Heart left ventricle (tissue), 16 donors: ENCODE measurements at regions not wholly inside any gene's neighbourhood (a gene's known extent, or its start where the extent isn't known, plus 50 kb on each side); places are given as distances from the start of the nearest gene placed in this dataset.

Experiments
- ATAC-seq, 4 donors: fragments of 200-7000 bp; cut with Tn5 transposase; one replicate each; pipeline ENCODE4 v1.9.1; 2020 to 2022; ENCODE audit warnings: moderate library complexity in 4 of 4, mild to moderate bottlenecking in 3 of 4, moderate number of reproducible peaks in 1 of 4
- DNase-seq, 5 donors: peaks; one replicate each; pipeline ENCODE4 v3.0.0-alpha.2; 2020
- H3K27ac ChIP-seq, 12 donors: fragments of 200-600 bp; sonication (generic) in 4 of 12; one replicate each; pipeline versions ENCODE4 v1.5.0 to v1.8.0; 2016 to 2022; ENCODE audit warnings: mild to moderate bottlenecking in 2 of 12
- H3K27me3 ChIP-seq, 9 donors: fragments of 200-600 bp; sonication (generic) in 2 of 9; one replicate each; pipeline versions ENCODE4 v1.5.1 to v1.8.0; 2016 to 2022; ENCODE audit warnings: mild to moderate bottlenecking in 3 of 9
- H3K36me3 ChIP-seq, 9 donors: fragments of 200-600 bp; sonication (generic) in 2 of 9; one replicate each; pipeline versions ENCODE4 v1.5.0 to v1.8.0; 2018 to 2022; ENCODE audit warnings: mild to moderate bottlenecking in 2 of 9
- H3K4me1 ChIP-seq, 12 donors: fragments of 200-600 bp; sonication (generic) in 4 of 12; one replicate each; pipeline versions ENCODE4 v1.5.0 to v1.8.0; 2016 to 2022; ENCODE audit warnings: mild to moderate bottlenecking in 3 of 12
- H3K4me3 ChIP-seq, 12 donors: fragments of 200-600 bp; sonication (generic) in 4 of 12; one replicate each; pipeline versions ENCODE4 v1.5.0 to v1.8.0; 2017 to 2022; ENCODE audit warnings: mild to moderate bottlenecking in 9 of 12, moderate library complexity in 4 of 12
- H3K9me3 ChIP-seq, 12 donors: fragments of 200-600 bp; sonication (generic) in 4 of 12; one replicate each; pipeline versions ENCODE4 v1.5.0 to v1.8.0; 2016 to 2022; ENCODE audit warnings: mild to moderate bottlenecking in 1 of 12
- CTCF ChIP-seq, 12 donors: fragments of 200-600 bp; sonication (generic) in 4 of 12; IDR thresholded peaks; one replicate each; pipeline versions ENCODE4 v1.5.0 to v1.8.0; 2018 to 2022; ENCODE audit warnings: antibody characterized with exemption in 12 of 12, mild to moderate bottlenecking in 5 of 12
- POLR2A ChIP-seq, 2 donors: fragments of 450-650 bp; IDR thresholded peaks; one replicate each; pipeline ENCODE4 v1.6.1; 2017; ENCODE audit warnings: antibody characterized with exemption in 2 of 2, mild to moderate bottlenecking in 2 of 2, moderate library complexity in 2 of 2
- WGBS, 4 donors: extraction: QIAGEN DNeasy Blood & Tissue Kit in 2 of 4; methylation state at CpG; one replicate each; pipeline versions ENCODE4 v1.1.5 to v1.1.7; 2013 to 2018; 5-methylcytosine and 5-hydroxymethylcytosine counted together
- intact Hi-C, 10 donors: fragments of 100-400 bp; cut with DNase I; formaldehyde crosslinking; loops; one replicate each; pipeline versions ENCODE4 v1.11.1 to v1.14.2; 2022
- donor health status: ischemic (EF 13 %, LVEDD 7.1; RV severe dilation, severe dysfunction).
- donor health status: healthy with polysubstance abuse.
- donor health status: DM: no; HTN: yes; CAD: no.
- donor health status: DM: no; HTN: no; CAD: no.
- donor health status: ischemic (EF 25% LVEDD 6.9; RV normal size, moderate dysfunction).
- donor health status: ischemic (EF 25% LVEDD 5.7; RV mildly dilated, moderate dysfunction).
- donor health status: healthy.
- donor health status: DM: yes; HTN: yes; CAD: no.
- donor health status: ischemic (EF 35%, LVEDD 5.7; RV mildly dilated, moderate dysfunction).
- donor health status: nonischemic (EF 11% LVEDD 7.7; RV severe dilation, severe dysfunction).
- donor health status: DM: yes; HTN: yes; CAD: no.
- donor health status: PGD.
- donor health status: ischemic (EF 29% LVEDD 5.4; RV normal size, mild dysfunction).
- donor health status: nonischemic (EF 23%, LVEDD 6.1; RV moderate dilation, normal function).

- no peaks in the 10 kb centered on the region for H3K27me3 ChIP-seq
- DNase-seq: no peak
- H3K4me1 ChIP-seq: peaks cover 0 to 21% (median 0%) of the 10 kb centered on the region in 12 donors
- no peak overlapping the region for H3K27ac ChIP-seq
- H3K4me3 ChIP-seq: no peak overlapping the region
- 66 to 72% (median 69%) methylated on average over 5 of the region's 5 CpGs for WGBS, 4 donors
- H3K36me3 ChIP-seq: no peaks in the 10 kb centered on the region
- intact Hi-C loops: loop anchor here in 3 of 10 donors (10.0 kb wide), 1 partner anchor 277 kb away; no protein-coding TSS in a partner anchor
- ATAC-seq: no peak
- TF ChIP-seq CTCF (IDR thresholded peaks at IDR 0.05): no peak
- TF ChIP-seq POLR2A (IDR thresholded peaks at IDR 0.05): no peak
- H3K9me3 ChIP-seq: peaks cover 0 to 3% (median 0%) of the 10 kb centered on the region in 12 donors
Observed at GRCh38 chr3:71987828-71988227, 202.9 kb upstream of the PROK2 start.

GRCh38 chr3:71987089-71987735 is 202.3 kb upstream of the PROK2 start:
- peaks cover 0 to 3% (median 0%) of the 10 kb centered on the region in 12 donors for H3K9me3 ChIP-seq
- no peaks in the 10 kb centered on the region for H3K27me3 ChIP-seq
- intact Hi-C loops: loop anchor here in 3 of 10 donors (10.0 kb wide), 1 partner anchor 278 kb away; no protein-coding TSS in a partner anchor
- no peak for DNase-seq
- peaks cover 0 to 27% (median 0%) of the 10 kb centered on the region in 12 donors for H3K4me1 ChIP-seq
- ATAC-seq: peak in 2 of 4 donors; percentile 45 to 47
- 74 to 82% (median 80%) methylated on average over 9 of the region's 9 CpGs for WGBS, 4 donors
- H3K27ac ChIP-seq: no peak overlapping the region
- no peak overlapping the region for H3K4me3 ChIP-seq
- TF ChIP-seq POLR2A (IDR thresholded peaks at IDR 0.05) (no peak), CTCF (IDR thresholded peaks at IDR 0.05) (peak in 10 of 12 donors; percentile 8 to 52 (median 28))
- no peaks in the 10 kb centered on the region for H3K36me3 ChIP-seq

- no peaks in the 10 kb centered on the region for H3K27me3 ChIP-seq
- peaks cover 0 to 28% (median 0%) of the 10 kb centered on the region in 12 donors for H3K4me1 ChIP-seq
- ATAC-seq (no peak), DNase-seq (no peak)
- intact Hi-C loops: loop anchor here in 3 of 10 donors (10.0 kb wide), 1 partner anchor 278 kb away; no protein-coding TSS in a partner anchor
- no peak overlapping the region for H3K4me3 ChIP-seq
- H3K9me3 ChIP-seq: peaks cover 0 to 3% (median 0%) of the 10 kb centered on the region in 12 donors
- H3K27ac ChIP-seq: no peak overlapping the region
- 83 to 90% (median 87%) methylated on average over 6 of the region's 6 CpGs for WGBS, 4 donors
- H3K36me3 ChIP-seq: no peaks in the 10 kb centered on the region
- TF ChIP-seq CTCF (IDR thresholded peaks at IDR 0.05) (no peak), POLR2A (IDR thresholded peaks at IDR 0.05) (no peak)
Observed at GRCh38 chr3:71986606-71987005, 201.7 kb upstream of the PROK2 start.

- intact Hi-C loops: loop anchor here in 3 of 10 donors (10.0 kb wide), 1 partner anchor 280 kb away; no protein-coding TSS in a partner anchor
- WGBS, 4 donors: 57 to 66% (median 62%) methylated on average over 9 of the region's 9 CpGs
- TF ChIP-seq POLR2A (IDR thresholded peaks at IDR 0.05) (no peak), CTCF (IDR thresholded peaks at IDR 0.05) (no peak)
Observed at GRCh38 chr3:71984843-71985613, 200.1 kb upstream of the PROK2 start.

More at GRCh38 chr3:71984843-71985613, 200.1 kb upstream of the PROK2 start:
- H3K36me3 ChIP-seq: no peaks in the 10 kb centered on the region
- no peak for ATAC-seq
- H3K9me3 ChIP-seq: no peaks in the 10 kb centered on the region
- no peak overlapping the region for H3K4me3 ChIP-seq
- DNase-seq: no peak
- H3K27ac ChIP-seq: no peak overlapping the region
- no peaks in the 10 kb centered on the region for H3K27me3 ChIP-seq
- H3K4me1 ChIP-seq: peaks cover 0 to 28% (median 0%) of the 10 kb centered on the region in 12 donors
